ENCODE measurements at regions not wholly inside any gene's neighbourhood (a gene's known extent, or its start where the extent isn't known, plus 50 kb on each side); places are given as distances from the start of the nearest gene placed in this dataset.

- TF ChIP-seq EZH2 (IDR thresholded peaks at IDR 0.05; ENCODE audit: insufficient read depth, poor library complexity, severe bottlenecking) (no peak), EZH2phosphoT487 (IDR thresholded peaks at IDR 0.05; ENCODE audit: insufficient read depth, low read depth) (no peak)
Observed at GRCh38 chr15:95935852-95936251, 394.6 kb upstream of the NR2F2 start.

Data from GM23248 (cell line).